CMK (cell line): ENCODE measurements at regions not wholly inside any gene's neighbourhood (a gene's known extent, or its start where the extent isn't known, plus 50 kb on each side); places are given as distances from the start of the nearest gene placed in this dataset.
"Not testable (repeated sequence)": the region's sequence is repeated elsewhere in the genome, so short reads cannot be mapped to it uniquely, and the experiment has no call there.

Experiments used
- DNase-seq: peaks from one replicate; pipeline ENCODE4 v3.0.0-alpha.2; 2010; ENCODE audit warnings: low read depth

DNA sequence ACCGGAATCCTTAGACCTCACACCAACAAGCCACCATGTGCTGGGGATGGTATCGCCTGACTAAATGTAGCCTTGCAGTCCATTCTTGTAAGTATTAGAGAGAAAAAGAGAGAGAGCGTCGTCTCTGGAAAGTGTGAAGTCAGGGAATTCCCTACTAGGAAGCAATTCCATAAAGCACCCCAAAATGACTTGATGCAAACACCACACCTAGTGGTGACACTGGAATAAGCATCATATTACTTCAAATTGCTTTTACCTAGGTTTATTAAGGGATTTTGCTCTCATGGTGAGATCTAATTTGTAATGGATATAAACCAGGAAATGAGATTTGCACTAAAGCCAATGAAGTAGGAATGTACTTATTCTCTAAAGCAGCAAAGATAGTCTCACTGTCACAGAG, 111.4 kb upstream of the METTL9 start:
- DNase-seq: not testable (repeated sequence)

DNA sequence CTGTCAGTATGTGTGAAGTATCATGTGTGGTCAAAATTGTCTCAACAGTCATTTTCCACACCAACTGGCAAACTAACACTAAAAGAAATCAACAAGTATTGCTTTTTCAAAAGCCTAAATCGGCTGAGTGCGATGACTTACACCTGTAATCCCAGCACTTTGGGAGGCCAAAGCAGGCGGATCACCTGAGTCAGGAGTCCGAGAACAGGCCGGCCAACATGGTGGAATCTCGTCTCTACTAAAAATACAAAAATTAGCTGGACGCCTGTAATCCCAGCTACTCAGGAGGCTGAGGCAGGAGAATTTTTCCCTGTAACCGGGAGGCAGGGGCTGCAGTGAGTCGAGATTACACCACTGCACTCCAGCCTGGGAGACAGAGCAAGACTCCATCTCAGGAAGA, 100.3 kb upstream of the METTL9 start:
- not testable (repeated sequence) for DNase-seq

GRCh38 chr16:21501223-21501868, 98.0 kb upstream of the METTL9 start:
- not testable (repeated sequence) for DNase-seq

DNA sequence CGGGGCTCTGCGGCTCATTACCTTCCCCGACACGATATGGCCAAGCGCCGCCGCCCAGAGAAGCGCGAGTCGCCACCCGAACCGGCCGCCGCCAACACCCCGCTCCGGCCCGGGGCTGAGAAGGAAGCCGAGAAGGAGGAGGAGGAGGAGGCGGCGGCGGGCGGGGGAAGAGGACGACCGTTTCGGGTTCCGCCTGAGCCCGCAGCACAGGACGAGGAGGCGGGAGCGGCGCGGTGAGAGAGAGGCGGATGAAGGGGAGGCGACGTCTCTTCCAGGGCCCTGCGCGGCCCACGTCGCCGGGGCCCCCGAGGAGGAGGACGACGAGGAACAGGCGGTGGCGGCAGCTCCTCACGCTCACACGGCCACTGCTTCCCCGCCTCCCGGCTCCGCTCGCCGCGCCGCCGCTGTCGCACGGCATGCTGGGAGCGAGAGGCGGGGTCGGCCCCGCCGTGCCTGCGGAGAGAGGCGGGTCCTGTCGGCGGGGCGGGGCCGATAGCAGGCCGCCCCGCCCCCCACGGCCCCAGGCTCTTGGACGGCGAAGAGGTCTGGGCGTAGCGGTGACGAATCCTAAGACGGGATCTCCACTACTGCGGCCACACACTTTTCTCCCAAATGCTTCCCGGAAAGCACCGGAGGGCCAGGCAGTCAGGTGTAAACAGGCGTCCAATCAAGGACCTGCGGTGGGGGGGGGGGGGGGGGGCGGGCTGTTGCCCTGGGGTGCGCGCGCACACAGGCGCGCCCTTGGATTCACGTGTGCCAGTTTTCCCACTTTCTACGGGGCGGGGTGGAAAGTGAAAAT, 97.3 kb upstream of the METTL9 start:
- peak; percentile 64 for DNase-seq

DNA sequence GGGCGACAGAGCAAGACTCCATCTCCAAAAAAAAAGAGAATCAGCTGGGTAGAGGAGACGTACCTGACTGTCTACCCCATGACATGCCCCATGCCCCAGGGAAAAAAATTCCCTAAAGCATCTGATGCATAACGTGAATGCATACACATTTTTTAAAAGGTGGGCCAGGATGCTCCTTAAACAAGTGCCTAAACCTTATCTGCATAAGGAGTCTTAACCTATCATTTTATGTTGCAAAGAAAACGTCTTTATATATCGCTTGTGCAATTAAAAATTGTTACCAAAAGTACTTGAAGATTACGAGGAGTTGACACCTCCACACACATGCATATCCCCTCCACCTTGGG, 95.8 kb upstream of the METTL9 start:
- not testable (repeated sequence) for DNase-seq

DNA sequence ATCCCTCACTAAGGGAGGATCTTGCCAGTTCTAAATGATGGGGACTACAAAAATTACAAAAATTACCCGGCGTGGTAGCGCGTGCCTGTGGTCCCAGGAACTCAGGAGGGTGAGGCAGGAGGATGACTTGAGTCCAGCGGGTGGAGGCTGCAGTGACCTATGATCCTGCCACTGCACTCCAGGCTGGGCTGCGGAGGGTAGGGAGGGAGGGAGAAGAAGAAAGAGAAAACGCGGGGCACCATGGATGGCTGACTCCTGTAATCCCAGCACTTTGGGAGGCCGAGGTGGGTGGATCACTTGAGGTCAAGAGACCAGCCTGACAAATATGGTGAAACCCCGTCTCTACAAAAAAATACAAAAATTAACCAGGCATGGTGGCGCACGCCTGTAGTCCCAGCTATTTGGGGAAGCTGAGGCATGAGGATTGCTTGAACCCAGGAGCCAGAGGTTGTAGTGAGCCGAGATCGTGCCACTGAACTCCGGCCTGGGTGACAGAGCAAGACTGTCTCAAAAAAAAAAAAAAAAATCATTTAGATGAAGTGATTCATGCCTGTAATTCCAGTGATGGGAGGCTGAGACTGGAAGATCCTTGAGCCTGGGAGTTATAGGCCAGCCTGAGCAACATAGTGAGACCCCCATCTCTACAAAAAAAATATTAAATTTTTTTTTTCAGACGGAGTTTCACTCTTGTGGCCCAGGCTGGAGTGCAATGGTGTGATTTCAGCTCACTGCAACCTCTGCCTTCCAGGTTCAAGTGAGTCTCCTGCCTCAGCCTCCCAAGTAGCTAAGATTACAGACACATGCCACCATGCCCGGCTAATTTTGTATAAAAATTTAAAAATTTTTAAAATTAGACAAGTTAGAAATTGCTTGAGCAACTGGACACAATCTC, 95.2 kb upstream of the METTL9 start:
- not testable (repeated sequence) for DNase-seq

DNA sequence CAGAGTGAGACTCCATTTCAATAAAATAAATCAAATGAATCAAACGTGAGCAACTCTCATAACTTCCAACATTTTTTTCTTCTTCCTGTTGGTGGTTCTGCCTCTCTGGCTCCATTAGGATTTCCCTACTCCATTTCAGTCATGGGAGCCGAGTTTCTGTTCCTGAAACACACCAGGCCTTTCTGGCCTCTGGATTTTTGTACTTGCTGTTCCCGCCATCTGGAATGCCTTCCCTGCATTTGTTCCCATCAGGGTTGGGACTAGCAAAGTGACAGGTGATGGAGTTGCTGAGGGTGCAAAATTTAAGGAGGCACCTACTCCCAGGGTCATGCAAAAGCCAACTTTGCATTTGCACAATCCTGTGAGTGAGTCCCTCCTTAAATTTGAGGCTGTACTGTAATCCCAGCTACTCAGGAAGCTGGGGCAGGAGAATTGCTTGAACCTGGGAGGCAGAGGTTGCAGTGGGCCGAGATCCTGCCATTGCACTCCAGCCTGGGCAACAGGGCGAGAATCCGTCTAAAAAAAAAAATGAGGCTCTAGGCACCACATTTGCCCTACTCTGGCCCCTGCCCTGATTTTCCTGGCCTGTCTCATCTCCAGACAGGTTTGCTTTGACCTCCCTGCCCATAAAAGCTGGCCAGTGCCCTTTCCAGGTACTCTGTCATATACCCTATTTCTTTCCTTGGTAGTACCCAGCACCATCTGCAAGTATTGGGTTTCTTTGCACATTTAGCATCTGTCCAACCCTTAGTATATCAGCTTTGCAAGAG, 93.4 kb upstream of the METTL9 start:
- DNase-seq: not testable (repeated sequence)

- not testable (repeated sequence) for DNase-seq
Observed at GRCh38 chr16:21506857-21507456, 92.4 kb upstream of the METTL9 start.

DNA sequence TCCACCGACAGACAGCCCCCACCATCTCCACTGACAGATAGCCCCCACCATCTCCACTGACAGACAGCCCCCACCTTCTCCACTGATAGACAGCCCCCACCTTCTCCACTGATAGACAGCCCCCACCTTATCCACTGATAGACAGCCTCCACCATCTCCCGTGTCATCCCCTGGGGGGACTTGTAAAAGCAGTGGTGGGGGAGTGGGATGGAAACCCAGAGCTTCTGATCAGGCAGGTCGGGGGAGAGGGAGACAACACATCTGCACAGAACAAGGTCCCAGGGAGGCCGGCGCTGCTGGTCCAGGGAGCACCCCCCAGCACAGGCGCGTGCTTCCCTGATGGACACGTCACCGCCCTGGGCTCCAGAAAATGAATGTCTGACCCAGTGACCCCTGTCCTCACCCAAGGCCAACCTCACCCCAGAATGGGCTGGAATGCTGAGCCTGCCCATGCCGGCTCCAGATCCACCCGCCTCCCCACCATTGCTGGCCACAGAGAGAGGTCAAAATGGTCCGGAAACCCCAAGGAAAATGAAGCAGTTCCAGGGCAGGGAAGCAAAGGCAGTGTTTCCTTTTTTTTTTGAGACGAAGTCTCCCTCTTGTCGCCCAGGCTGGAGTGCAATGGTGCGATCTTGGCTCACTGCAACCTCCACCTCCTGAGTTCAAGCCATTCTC, 91.6 kb upstream of the METTL9 start:
- DNase-seq: not testable (repeated sequence)

DNA sequence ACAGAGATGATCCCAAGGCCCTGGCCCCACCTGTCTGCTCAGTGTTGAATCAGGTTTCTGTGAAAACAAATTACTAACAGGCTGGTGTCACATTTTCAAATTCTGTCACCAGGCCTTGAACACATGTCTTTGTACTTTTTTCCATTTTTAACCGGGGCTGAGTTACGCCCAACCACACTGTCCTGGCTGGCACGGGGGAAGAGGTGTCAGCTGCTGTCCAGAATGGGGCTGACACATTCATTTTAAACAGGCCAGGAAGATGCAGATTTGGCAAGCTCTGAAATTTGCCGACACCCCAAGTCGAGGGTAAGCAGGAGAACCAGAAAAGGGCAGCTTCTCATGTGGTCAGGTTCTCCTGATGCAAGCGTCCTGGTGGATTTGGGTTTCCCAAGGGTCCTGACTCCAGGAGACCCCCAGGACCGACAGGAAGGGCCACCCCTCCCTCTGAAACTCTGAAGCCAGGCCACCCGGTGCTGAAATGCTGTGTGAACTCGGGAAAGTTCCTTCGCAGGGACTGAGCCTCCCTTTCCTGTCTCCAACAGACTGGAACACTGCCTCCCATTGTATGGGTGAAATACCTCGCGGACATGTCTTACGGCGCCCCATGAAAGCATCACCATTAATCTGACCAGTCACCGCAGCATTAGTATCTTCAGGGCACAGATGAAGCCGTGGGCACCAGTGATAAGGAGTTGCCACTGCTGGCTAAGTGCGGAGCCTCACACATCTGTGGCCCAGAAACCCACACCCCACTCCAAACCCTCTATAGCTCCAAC, 90.5 kb upstream of the METTL9 start:
- peak; percentile 72 for DNase-seq

DNA sequence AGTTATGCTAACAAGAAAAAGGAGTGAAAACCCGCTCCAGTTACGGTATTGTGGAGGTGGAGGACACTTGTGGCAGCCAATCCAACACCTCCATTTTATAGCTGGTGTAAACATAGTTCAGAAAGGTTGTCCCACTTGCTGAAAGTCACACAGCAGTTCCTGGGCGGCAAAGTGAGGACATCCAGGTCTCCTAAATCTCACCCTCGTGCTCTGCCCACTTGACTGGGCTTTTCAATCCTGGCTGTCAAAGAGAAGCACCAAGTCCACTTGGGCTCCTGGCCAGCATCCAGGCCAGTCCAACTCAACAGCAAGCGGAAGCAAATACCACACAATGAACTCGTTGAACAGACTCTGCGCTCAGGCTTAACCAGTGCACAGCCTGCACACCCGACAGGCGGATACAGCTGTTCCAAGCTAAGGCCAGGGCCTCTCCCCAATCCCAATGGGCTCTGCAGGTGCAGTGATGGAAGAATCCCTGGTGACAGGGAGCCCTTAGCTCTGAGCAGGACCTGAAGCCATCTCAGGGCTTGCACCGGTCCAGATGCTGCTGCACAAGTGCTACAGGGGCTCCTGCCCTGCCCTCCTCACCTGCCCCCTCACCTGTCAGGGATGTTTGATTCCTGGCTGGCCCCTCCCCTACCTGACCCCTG, 89.8 kb upstream of the METTL9 start:
- DNase-seq: not testable (repeated sequence)

DNA sequence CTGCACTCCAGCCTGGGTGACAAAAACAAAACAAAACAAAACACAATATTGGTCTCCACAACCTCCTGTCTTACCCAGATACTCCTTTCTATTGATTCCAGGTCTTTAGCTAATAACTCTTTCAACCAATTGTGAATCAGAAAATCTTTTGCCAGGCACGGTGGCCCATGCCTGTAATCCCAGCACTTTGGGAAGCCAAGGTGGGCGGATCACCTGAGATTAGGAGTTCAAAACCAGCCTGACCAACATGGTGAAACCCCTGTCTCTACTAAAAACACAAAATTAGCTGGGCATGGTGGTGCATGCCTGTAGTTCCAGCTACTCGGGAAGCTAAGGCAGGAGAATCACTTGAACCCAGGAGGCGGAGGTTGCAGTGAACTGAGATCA, 88.5 kb upstream of the METTL9 start:
- DNase-seq: not testable (repeated sequence)

- DNase-seq: not testable (repeated sequence)
Observed at GRCh38 chr16:21511315-21512210, 87.8 kb upstream of the METTL9 start.

GRCh38 chr16:21512280-21513192, 86.8 kb upstream of the METTL9 start:
- not testable (repeated sequence) for DNase-seq

- not testable (repeated sequence) for DNase-seq
Observed at GRCh38 chr16:21513337-21513741, 86.0 kb upstream of the METTL9 start.

DNA sequence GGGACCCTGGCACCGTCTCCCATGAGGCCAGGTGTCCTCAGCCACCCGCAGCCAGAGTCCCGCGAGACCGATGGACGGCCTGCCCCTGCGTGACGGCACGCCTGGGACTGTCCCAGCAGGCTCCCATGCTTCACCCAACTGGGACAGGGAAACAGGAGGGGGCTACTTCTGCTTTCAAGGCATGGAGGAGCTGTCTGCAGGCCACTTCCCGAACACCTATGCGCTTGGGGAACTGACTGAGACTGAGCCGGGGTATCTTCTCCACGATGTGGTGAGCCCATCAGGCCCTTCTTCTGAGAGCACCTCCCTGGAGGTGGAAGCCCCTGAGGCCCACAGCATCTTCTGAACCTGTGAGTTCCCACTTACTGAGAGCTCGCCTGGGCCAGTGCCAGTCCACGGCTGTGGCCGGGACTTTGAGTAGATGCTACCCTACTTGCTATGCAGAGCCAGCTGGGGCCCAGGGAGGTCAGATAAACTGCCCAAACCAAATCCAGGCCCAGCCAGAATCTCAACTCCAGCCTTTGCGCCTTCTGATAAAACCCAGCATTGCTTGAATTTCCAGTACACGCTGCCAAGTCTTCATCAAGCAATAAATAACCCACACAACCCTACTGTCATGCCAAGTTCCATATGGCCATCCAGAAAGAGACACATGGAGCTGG, 85.4 kb upstream of the METTL9 start:
- not testable (repeated sequence) for DNase-seq

GRCh38 chr16:21514474-21514840, 84.9 kb upstream of the METTL9 start:
- DNase-seq: not testable (repeated sequence)
